A673 (cell line): ENCODE measurements at regions not wholly inside any gene's neighbourhood (a gene's known extent, or its start where the extent isn't known, plus 50 kb on each side); places are given as distances from the start of the nearest gene placed in this dataset.

Experiments
- BruUV-seq: library from RNA; stranded (reverse); fragments of 400-500 nt; replicated peaks from 2 replicates; lab custom pipeline; 2021; lab: Mats Ljungman, UMichigan
- CTCF ChIA-PET: fragments of 300-600 bp; sonication (Branson Sonifier 250); formaldehyde crosslinking; loops from one replicate; lab custom pipeline; 2022; ENCODE audit warnings: antibody characterized with exemption; lab: Charles Lee
- POLR2A ChIA-PET: fragments of 300-600 bp; sonication (Branson Sonifier 250); formaldehyde crosslinking; loops from one replicate; lab custom pipeline; 2022; ENCODE audit warnings: antibody characterized with exemption; ENCODE audit not compliant: low non-redundant PET; lab: Charles Lee
- DNase-seq: peaks from one replicate; pipeline ENCODE4 v3.0.0-alpha.2; 2015; ENCODE audit warnings: low spot score
- H3K27ac ChIP-seq: fragments of 200-600 bp; sonication (generic); 2 replicates; pipeline ENCODE4 v1.5.1; 2016; ENCODE audit warnings: mixed run types, low read depth, mild to moderate bottlenecking, mixed read lengths, antibody characterized with exemption, low read length; ENCODE audit not compliant: poor library complexity, severe bottlenecking
- H3K27me3 ChIP-seq: fragments of 200-600 bp; sonication (generic); replicated peaks from 2 replicates; pipeline ENCODE4 v1.6.1; 2017; ENCODE audit warnings: mixed run types, low read depth, mild to moderate bottlenecking, mixed read lengths, antibody characterized with exemption, low read length; ENCODE audit not compliant: insufficient read depth, poor library complexity
- H3K36me3 ChIP-seq: fragments of 200-600 bp; sonication (generic); 2 replicates; pipeline ENCODE4 v1.6.1; 2016; ENCODE audit warnings: mixed run types, mild to moderate bottlenecking, mixed read lengths, antibody characterized with exemption, low read length; ENCODE audit not compliant: insufficient read depth, poor library complexity, severe bottlenecking
- H3K4me1 ChIP-seq: fragments of 200-600 bp; sonication (generic); 2 replicates; pipeline ENCODE4 v1.6.1; 2017; ENCODE audit warnings: mixed run types, mild to moderate bottlenecking, mixed read lengths, antibody characterized with exemption, low read length; ENCODE audit not compliant: insufficient read depth, poor library complexity, severe bottlenecking
- H3K4me3 ChIP-seq: fragments of 200-600 bp; sonication (generic); 2 replicates; pipeline ENCODE4 v1.5.1; 2016; ENCODE audit warnings: low read depth, mixed run types, mild to moderate bottlenecking, mixed read lengths, low read length; ENCODE audit not compliant: poor library complexity, severe bottlenecking
- H3K9me3 ChIP-seq: fragments of 200-600 bp; sonication (generic); 2 replicates; pipeline ENCODE4 v1.6.1; 2016; ENCODE audit warnings: mixed run types, low read depth, mild to moderate bottlenecking, mixed read lengths, antibody characterized with exemption, low read length; ENCODE audit not compliant: poor library complexity, severe bottlenecking
- CTCF ChIP-seq: fragments of 300-800, 200-600 bp; sonication (generic); conservative IDR thresholded peaks from 2 replicates; pipeline ENCODE4 v1.5.1; 2017; ENCODE audit warnings: low read depth, mild to moderate bottlenecking, antibody characterized with exemption, low read length, moderate library complexity, mixed read lengths
- EZH2 ChIP-seq: fragments of 200-600 bp; sonication (generic); IDR thresholded peaks from 2 replicates; pipeline ENCODE4 v1.6.1; 2017; ENCODE audit warnings: borderline replicate concordance, low read depth, mild to moderate bottlenecking, mixed read lengths, antibody characterized with exemption, low read length; ENCODE audit not compliant: poor library complexity, severe bottlenecking
- intact Hi-C: fragments of 100-400 bp; cut with micrococcal nuclease; formaldehyde crosslinking; loops from one replicate; pipeline ENCODE4 v1.10.0; 2022; ENCODE audit not compliant: unreplicated experiment

DNA sequence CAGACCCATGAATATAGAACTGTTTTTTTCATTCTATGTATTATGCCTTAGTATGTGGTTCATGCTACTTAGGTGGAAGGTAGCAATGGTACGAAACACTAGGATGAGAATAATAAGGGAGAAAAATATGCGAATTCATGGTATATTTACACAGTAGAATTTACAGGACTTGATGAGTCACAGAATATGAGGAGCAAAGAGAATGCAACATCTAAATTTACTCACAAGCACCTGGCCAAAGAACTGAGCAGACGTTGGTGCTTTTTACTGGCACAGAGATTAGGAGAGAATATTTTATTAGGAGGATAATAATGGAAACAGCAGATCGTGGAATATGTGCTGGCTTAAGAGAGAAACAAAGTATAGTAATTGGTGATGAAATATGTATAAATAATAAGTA is 785.4 kb upstream of the ROBO1 start:
- POLR2A ChIA-PET: no interaction called here
- no peak overlapping the region for H3K27ac ChIP-seq
- no peaks in the 10 kb centered on the region for H3K27me3 ChIP-seq
- no peaks in the 10 kb centered on the region for H3K9me3 ChIP-seq
- H3K4me1 ChIP-seq: peaks cover 4% of the 10 kb centered on the region
- intact Hi-C loops: no loop called here
- no peaks in the 10 kb centered on the region for H3K36me3 ChIP-seq
- DNase-seq: no peak
- no peak for TF ChIP-seq CTCF
- no peak for TF ChIP-seq EZH2
- H3K4me3 ChIP-seq: no peak overlapping the region
- BruUV-seq: no TSS peak
- CTCF ChIA-PET: no interaction called here

DNA sequence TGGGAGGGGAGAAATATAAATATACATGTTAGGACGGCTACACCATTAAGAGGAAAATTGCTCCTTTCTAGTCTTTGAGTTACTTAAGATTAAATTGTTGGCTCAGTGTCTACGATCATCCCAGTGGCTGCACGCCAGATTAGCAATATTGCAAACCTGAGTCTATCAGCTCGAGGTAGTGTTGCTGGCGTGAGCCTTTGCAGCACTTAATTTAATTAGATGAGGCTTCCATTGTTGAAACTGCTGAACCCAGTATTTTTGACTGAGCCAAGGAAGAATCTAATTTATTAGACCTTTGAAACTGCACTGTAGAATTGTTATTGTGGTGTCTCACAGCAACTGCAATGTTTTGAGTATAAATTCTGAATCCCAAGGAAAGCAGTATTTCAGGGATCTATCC is 782.4 kb upstream of the ROBO1 start:
- BruUV-seq: no TSS peak
- intact Hi-C loops: no loop called here
- ChIA-PET POLR2A (no interaction called here), CTCF (no interaction called here)
- TF ChIP-seq EZH2: no peak
- TF ChIP-seq CTCF: no peak
- no peaks in the 10 kb centered on the region for H3K9me3 ChIP-seq
- H3K27ac ChIP-seq: no peak overlapping the region
- DNase-seq: peak; percentile 39
- no peaks in the 10 kb centered on the region for H3K27me3 ChIP-seq
- H3K4me3 ChIP-seq: no peak overlapping the region
- H3K36me3 ChIP-seq: no peaks in the 10 kb centered on the region
- H3K4me1 ChIP-seq: peaks cover 4% of the 10 kb centered on the region

GRCh38 chr3:80549173-80549572 is 781.4 kb upstream of the ROBO1 start:
- TF ChIP-seq EZH2 (no peak), CTCF (no peak)
- Histone ChIP-seq H3K4me1 (peaks cover 4% of the 10 kb centered on the region), H3K36me3 (no peaks in the 10 kb centered on the region), H3K4me3 (no peak overlapping the region), H3K27me3 (no peaks in the 10 kb centered on the region), H3K27ac (no peak overlapping the region), H3K9me3 (no peaks in the 10 kb centered on the region)
- no peak for DNase-seq
- intact Hi-C loops: no loop called here
- ChIA-PET POLR2A (no interaction called here), CTCF (no interaction called here)
- BruUV-seq: no TSS peak
